Spinal cord (tissue), 9 donors: ENCODE measurements at regions not wholly inside any gene's neighbourhood (a gene's known extent, or its start where the extent isn't known, plus 50 kb on each side); places are given as distances from the start of the nearest gene placed in this dataset.

ENCODE experiments used
- DNase-seq, 6 donors: peaks; one replicate each; pipeline versions ENCODE4 v3.0.0 to v3.0.0-alpha.2; 2013 to 2015; ENCODE audit warnings: low spot score in 6 of 6, low read depth in 4 of 6
- H3K27ac ChIP-seq: one replicate; pipeline ENCODE4 v1.5.1; 2013; ENCODE audit warnings: low read depth, low read length, control low read depth
- H3K27me3 ChIP-seq: one replicate; pipeline ENCODE4 v1.6.1; 2013; ENCODE audit warnings: low read length; ENCODE audit not compliant: control insufficient read depth, insufficient read depth
- H3K36me3 ChIP-seq: one replicate; pipeline ENCODE4 v1.6.1; 2013; ENCODE audit warnings: low read length; ENCODE audit not compliant: control insufficient read depth, insufficient read depth
- H3K4me1 ChIP-seq: one replicate; pipeline ENCODE4 v1.6.1; 2013; ENCODE audit warnings: low read length; ENCODE audit not compliant: control insufficient read depth, insufficient read depth
- H3K4me3 ChIP-seq: one replicate; pipeline ENCODE4 v1.5.1; 2013; ENCODE audit warnings: low read depth, low read length, control low read depth
- H3K9me3 ChIP-seq: one replicate; pipeline ENCODE4 v1.6.1; 2013; ENCODE audit warnings: low read length; ENCODE audit not compliant: control insufficient read depth, insufficient read depth
- WGBS: methylation state at CpG from one replicate; pipeline ENCODE4 v1.1.5; 2013; ENCODE audit warnings: missing lambda C conversion rate; ENCODE audit not compliant: insufficient coverage; 5-methylcytosine and 5-hydroxymethylcytosine counted together
- donor health status: healthy.

DNA sequence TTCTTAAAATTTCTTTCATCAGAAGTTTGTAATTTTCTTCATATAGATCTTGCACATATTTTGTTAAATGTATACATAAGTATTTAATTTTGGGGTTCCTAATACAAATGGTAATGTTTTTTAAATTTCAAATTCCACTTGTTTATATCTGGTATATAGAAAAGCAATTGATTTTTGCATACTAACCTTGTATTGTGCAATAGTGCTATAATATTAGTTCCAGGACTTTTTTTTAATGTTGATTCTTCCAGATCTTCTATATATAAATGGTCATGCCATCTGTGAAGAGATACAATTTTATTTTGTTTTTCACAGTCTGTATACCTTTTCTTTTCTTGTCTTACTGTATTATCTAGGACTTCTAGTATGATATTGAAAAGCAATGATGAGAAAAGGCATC is 665.0 kb downstream of the OTOL1 start:
- no peak overlapping the region for H3K4me3 ChIP-seq

DNA sequence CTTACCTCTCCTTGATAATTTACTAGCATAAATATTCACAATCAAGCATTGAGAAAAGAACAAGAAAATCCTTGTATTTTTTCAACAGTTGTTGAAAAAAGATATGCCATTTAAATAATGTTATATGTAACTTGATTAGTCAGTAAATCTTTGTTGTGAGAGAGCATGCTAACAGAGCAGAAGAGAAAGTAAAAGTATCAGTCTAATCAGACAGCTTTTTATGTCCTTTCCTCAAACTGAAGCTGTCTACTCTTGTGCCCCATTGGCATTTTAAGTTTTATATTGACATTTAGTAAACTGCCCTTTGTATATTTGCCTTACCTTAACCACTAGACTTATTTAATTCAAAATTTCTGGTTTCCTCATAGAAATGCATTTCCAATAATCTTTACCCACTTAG is 668.7 kb downstream of the OTOL1 start:
- H3K9me3 ChIP-seq, result no peaks in the 10 kb centered on the region
- no peaks in the 10 kb centered on the region for H3K36me3 ChIP-seq
- no peaks in the 10 kb centered on the region for H3K4me1 ChIP-seq
- H3K4me3 ChIP-seq, result no peak overlapping the region
- DNase-seq, result no peak
- H3K27me3 ChIP-seq, result no peaks in the 10 kb centered on the region
- no peak overlapping the region for H3K27ac ChIP-seq

More for the DNA sequence above, 665.0 kb downstream of the OTOL1 start:
- H3K36me3 ChIP-seq, result no peaks in the 10 kb centered on the region
- no peaks in the 10 kb centered on the region for H3K9me3 ChIP-seq
- no peaks in the 10 kb centered on the region for H3K27me3 ChIP-seq
- H3K4me1 ChIP-seq, result no peaks in the 10 kb centered on the region
- DNase-seq, result no peak
- no peak overlapping the region for H3K27ac ChIP-seq

DNA sequence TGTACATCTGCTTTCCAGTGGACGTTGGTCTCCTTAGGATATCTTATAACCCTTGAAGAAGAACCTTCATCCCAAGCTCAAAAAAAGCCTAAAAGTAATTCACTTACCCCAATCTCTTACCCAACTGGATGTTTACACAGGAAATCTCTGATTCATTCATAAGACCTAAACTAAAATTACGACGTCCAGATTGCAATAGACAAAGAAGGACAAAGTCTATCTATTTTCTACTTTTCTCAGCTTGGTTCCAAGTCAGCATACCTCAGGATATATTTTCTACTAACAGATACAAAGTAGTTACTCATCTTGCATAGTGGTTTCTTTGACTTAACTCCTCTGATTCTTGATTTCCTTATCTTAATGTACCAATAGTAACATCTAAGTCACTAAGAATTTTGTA is 669.9 kb downstream of the OTOL1 start:
- no peak overlapping the region for H3K4me3 ChIP-seq
- no peaks in the 10 kb centered on the region for H3K9me3 ChIP-seq
- 78% methylated on average over 3 of the region's 3 CpGs for WGBS
- H3K36me3 ChIP-seq, result no peaks in the 10 kb centered on the region
- no peak overlapping the region for H3K27ac ChIP-seq
- DNase-seq, result no peak
- H3K27me3 ChIP-seq, result no peaks in the 10 kb centered on the region
- H3K4me1 ChIP-seq, result no peaks in the 10 kb centered on the region

DNA sequence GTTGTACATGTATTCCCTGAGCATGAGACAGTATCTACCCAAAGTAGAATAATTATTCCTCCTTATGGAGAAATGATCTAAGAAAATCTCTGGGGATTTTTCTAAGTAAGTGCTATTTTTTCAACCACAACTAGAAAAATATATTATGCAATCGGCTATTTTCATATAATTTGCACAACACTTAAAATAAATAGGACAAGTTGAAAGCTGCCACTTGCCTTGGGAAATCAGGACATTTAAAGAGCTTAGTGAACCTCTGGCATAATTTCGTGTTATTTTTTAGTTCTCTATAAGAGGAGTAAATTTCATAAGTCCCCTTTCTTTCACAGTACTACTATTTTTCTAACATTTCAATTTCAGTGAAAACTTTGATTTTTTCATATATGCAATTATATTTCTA is 672.1 kb downstream of the OTOL1 start:
- no CpG with 5 or more reads among the region's 2 CpGs for WGBS

DNA sequence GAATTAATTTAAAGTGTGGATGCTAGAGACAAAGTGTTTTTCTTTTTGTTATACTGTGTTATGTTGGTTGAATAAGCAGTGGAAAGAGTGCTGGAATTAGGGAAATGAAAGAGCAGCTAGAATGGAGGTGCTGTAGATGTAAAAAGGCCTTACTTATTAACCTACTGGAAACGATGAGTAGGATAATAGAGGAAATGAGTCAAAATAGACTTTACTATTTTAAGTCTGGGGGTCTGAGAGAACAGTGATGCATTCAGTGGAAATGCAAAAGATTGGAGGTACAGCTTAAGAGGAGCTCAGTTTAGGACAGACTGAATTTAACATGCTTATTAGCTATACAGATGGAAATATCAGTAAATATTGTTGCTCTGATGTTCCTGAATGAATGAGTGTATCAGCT is 674.0 kb downstream of the OTOL1 start:
- no peak overlapping the region for H3K4me3 ChIP-seq
- no CpG with 5 or more reads among the region's 1 CpG for WGBS
- H3K27ac ChIP-seq, result no peak overlapping the region
- no peak for DNase-seq
- H3K27me3 ChIP-seq, result no peaks in the 10 kb centered on the region
- H3K4me1 ChIP-seq, result no peaks in the 10 kb centered on the region
- no peaks in the 10 kb centered on the region for H3K36me3 ChIP-seq
- H3K9me3 ChIP-seq, result no peaks in the 10 kb centered on the region

More for the DNA sequence above, 672.1 kb downstream of the OTOL1 start:
- Histone ChIP-seq H3K36me3 (no peaks in the 10 kb centered on the region), H3K27me3 (no peaks in the 10 kb centered on the region), H3K4me3 (no peak overlapping the region), H3K9me3 (no peaks in the 10 kb centered on the region), H3K27ac (no peak overlapping the region), H3K4me1 (no peaks in the 10 kb centered on the region)
- DNase-seq, result no peak

GRCh38 chr3:162171970-162172369 is 675.4 kb downstream of the OTOL1 start:
- Histone ChIP-seq H3K27ac (no peak overlapping the region), H3K27me3 (no peaks in the 10 kb centered on the region), H3K4me3 (no peak overlapping the region), H3K9me3 (no peaks in the 10 kb centered on the region), H3K4me1 (no peaks in the 10 kb centered on the region), H3K36me3 (no peaks in the 10 kb centered on the region)
- DNase-seq, result no peak
- WGBS, result no CpG with 5 or more reads among the region's 1 CpG

- WGBS, result 75% methylated on average over 3 of the region's 4 CpGs
- Histone ChIP-seq H3K4me3 (no peak overlapping the region), H3K9me3 (no peaks in the 10 kb centered on the region), H3K27ac (no peak overlapping the region), H3K4me1 (no peaks in the 10 kb centered on the region), H3K27me3 (no peaks in the 10 kb centered on the region), H3K36me3 (no peaks in the 10 kb centered on the region)
- no peak for DNase-seq
Observed at GRCh38 chr3:162175145-162175544, 678.5 kb downstream of the OTOL1 start.

DNA sequence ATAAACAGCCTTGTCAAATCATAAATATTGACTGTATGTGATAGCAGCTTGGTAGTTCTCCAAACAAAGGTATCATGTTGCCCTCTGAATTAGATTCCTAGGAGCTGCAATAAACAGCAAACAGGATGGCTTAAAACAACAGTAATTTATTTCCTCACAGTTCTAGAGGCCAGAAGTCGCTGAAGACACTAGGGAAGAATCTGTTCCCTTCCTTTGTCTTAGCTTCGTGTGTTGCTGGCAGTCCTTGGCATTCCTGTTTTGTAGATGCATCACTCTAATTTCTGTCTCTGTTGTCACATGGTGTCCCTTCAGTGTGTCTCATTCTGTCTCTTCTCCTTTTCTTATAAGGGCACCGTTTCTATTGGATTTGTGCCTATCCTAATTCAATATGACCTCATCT is 679.3 kb downstream of the OTOL1 start:
- Histone ChIP-seq H3K4me3 (no peak overlapping the region), H3K4me1 (no peaks in the 10 kb centered on the region), H3K27me3 (no peaks in the 10 kb centered on the region), H3K36me3 (no peaks in the 10 kb centered on the region), H3K27ac (no peak overlapping the region), H3K9me3 (no peaks in the 10 kb centered on the region)
- WGBS, result 36% methylated on average over 2 of the region's 3 CpGs
- DNase-seq, result no peak

- WGBS, result no CpG with 5 or more reads among the region's 1 CpG
- Histone ChIP-seq H3K27ac (no peak overlapping the region), H3K4me3 (no peak overlapping the region), H3K4me1 (no peaks in the 10 kb centered on the region), H3K36me3 (no peaks in the 10 kb centered on the region), H3K9me3 (no peaks in the 10 kb centered on the region), H3K27me3 (no peaks in the 10 kb centered on the region)
- DNase-seq, result no peak
Observed at GRCh38 chr3:162183440-162183839, 686.8 kb downstream of the OTOL1 start.

- H3K36me3 ChIP-seq, result no peaks in the 10 kb centered on the region
- DNase-seq, result peak in 1 of 6 donors; percentile 14
- H3K27me3 ChIP-seq, result no peaks in the 10 kb centered on the region
- H3K27ac ChIP-seq, result no peak overlapping the region
- H3K9me3 ChIP-seq, result no peaks in the 10 kb centered on the region
- WGBS, result no CpG with 5 or more reads among the region's 1 CpG
- no peak overlapping the region for H3K4me3 ChIP-seq
- H3K4me1 ChIP-seq, result no peaks in the 10 kb centered on the region
Observed at GRCh38 chr3:162192340-162193029, 695.9 kb downstream of the OTOL1 start.
